Activated T-helper 1 cell treated with anti-CD3 and anti-CD28 coated beads, Interleukin-12 subunit alpha, Interleukin-12 subunit beta, Interleukin-2, Interleukin-4 antibody, amounts not matched to agents 30 ng/mL and 10 ng/mL and 1 ng/mL, durations not matched to agents 14 hours and 24 hours and 36 hours (primary cell): ENCODE measurements at regions not wholly inside any gene's neighbourhood (a gene's known extent, or its start where the extent isn't known, plus 50 kb on each side); places are given as distances from the start of the nearest gene placed in this dataset.
A peak's percentile ranks its signal among the peaks of the same experiment; 100 is the strongest.

Source experiments
- DNase-seq: peaks from one replicate; pipeline ENCODE4 v3.0.0; 2021; ENCODE audit warnings: low spot score
- H3K27ac Mint-ChIP-seq: one replicate; pipeline ENCODE4 v1.8.0; 2021; ENCODE audit warnings: mild to moderate bottlenecking, mixed read lengths
- H3K27me3 Mint-ChIP-seq: one replicate; pipeline ENCODE4 v1.8.0; 2022; ENCODE audit warnings: mild to moderate bottlenecking, moderate library complexity, mixed read lengths; ENCODE audit not compliant: insufficient read depth
- H3K36me3 Mint-ChIP-seq: one replicate; pipeline ENCODE4 v1.8.0; 2021; ENCODE audit warnings: low read depth, mixed read lengths
- H3K4me1 Mint-ChIP-seq: one replicate; pipeline ENCODE4 v1.8.0; 2021; ENCODE audit warnings: low read depth, mixed read lengths
- H3K4me3 Mint-ChIP-seq: one replicate; pipeline ENCODE4 v1.8.0; 2021; ENCODE audit warnings: mild to moderate bottlenecking, moderate library complexity, mixed read lengths
- H3K9me3 Mint-ChIP-seq: one replicate; pipeline ENCODE4 v1.8.0; 2021; ENCODE audit warnings: mixed read lengths
- intact Hi-C: fragments of 100-400 bp; cut with micrococcal nuclease; formaldehyde crosslinking; loops from one replicate; pipeline ENCODE4 v1.15.1; 2024

DNA sequence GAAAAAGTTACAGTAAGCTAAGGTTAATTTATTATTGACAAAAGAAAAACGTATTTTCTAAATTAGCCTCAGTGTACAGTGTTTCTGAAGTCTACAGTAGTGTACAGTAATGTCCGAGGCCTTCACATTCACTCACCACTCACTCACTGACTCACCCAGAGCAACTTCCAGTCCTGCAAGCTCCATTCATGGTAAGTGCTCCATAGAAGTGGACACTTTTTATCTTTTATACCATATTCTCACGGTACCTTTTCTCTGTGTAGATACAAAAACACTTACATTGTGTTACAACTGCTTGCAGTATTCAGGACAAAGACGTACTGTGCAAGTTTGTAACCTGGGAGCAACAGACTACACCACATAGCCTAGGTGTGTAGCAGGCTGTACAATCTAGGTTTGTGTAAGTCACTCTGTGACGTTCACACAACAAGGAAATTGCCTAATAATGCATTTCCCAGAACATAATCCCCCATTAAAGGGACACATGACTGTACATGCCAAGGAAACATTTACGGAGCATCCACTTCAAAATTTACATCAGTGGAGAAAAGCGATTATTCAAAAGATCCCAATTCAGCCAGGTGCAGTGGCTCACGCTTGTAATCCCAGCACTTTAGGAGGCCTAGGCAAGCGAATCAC, 133.4 kb downstream of the BANF2 start:
- peaks cover 5% of the 10 kb centered on the region for H3K27me3 Mint-ChIP-seq
- DNase-seq = no peak
- no peaks in the 10 kb centered on the region for H3K4me1 Mint-ChIP-seq
- no peaks in the 10 kb centered on the region for H3K9me3 Mint-ChIP-seq
- H3K36me3 Mint-ChIP-seq = no peaks in the 10 kb centered on the region
- intact Hi-C loops = no loop called here
- H3K4me3 Mint-ChIP-seq = no peak overlapping the region
- no peak overlapping the region for H3K27ac Mint-ChIP-seq

DNA sequence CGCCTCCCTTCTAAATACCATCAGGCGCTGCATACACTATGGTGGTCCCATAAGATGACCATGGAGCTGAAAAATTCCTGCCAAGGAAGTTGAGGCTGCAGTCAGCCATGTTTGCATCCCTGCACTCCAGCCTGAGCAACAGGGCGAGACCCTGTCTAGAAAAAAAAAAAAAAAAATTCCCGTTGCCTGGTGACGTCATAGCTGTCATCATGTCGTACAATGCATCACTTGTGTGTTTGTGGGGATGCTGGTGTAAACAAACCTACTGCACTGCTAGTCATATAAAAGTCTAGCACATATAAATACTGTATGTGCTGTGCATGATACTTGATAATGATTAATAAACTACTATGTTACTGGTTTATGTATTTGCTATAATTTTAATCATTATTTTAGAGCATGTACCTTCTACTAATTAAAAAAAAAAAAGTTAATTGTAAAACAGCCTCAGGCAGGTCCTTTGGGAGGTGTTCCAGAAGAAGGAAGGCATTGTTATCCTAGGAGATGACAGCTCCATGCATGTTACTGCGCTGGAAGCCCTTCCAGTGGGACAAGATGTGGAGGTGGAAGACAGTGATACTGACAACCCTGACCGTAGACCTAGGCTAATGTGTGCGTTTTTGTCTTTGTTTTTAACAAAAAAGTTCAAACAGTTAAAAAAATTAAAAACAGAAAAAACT, 132.6 kb downstream of the BANF2 start:
- no peaks in the 10 kb centered on the region for H3K9me3 Mint-ChIP-seq
- H3K36me3 Mint-ChIP-seq = no peaks in the 10 kb centered on the region
- intact Hi-C loops = no loop called here
- no peak overlapping the region for H3K27ac Mint-ChIP-seq
- no peak for DNase-seq
- H3K4me1 Mint-ChIP-seq = no peaks in the 10 kb centered on the region
- H3K27me3 Mint-ChIP-seq = peaks cover 5% of the 10 kb centered on the region
- H3K4me3 Mint-ChIP-seq = no peak overlapping the region

DNA sequence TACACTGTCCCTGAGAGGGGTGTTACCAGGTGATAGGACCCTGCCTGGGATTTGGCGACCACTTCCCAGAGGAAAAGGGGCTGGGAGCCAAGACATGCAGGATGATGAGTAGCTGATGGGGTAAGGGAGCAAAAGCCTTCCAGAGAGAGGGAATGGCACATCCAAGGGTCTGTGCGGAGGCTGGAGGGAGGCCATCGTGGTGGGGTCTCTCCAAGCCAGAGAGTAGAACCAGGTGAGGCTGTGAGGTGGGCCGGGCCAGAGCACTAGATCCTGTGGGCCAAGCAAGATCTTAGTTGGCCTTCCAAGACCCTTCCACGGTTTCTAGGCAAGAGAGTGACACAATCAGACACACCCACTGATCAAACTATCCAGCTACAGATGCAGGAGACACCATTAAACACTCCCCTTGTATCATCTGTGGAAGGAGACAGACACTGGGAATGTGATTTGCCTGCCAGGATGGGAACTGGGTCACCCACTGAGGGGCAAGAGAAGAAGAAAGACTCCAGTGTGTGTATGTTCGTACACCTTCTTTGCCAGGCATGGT, 128.9 kb downstream of the BANF2 start:
- H3K27ac Mint-ChIP-seq = no peak overlapping the region
- peaks cover 3% of the 10 kb centered on the region for H3K27me3 Mint-ChIP-seq

DNA sequence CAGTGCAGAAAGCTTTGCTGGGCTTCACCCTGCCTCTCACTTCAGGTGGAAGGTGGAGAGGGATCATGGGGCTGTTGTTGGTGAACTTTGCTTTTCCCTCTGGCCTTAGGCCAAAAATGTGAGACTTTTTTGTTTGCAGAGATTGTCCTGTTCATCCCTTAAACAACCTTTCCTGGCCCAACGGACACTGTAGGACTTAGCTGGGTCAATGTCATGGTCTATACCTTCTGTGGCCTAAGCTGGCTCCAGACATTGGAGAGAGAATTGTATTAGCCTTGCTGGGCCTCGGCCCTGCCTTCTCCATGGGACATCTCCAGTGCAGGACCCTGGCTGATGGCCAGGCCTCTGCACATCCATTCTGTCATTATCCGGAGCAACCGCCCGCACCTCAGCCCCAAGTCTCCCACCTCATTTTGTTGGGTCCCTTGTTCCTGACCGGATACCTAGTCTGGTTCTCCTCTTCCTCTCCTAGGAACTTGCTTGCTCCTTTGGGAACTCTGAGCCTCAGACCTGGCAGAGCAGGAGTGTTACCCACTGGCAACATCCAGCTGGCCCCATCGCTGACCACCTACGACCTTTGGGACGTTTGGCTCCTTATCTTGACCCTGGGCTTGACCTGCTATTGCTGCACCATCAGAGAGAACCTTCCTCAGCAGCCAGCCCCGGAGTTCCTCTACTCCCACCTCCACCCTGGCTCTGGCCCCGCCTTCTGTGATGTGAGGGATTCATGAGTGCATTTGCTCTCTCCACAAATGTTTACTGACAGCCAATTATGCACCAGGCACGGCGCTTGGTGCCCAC, 128.2 kb downstream of the BANF2 start:
- H3K4me1 Mint-ChIP-seq = peaks cover 15% of the 10 kb centered on the region
- peaks cover 3% of the 10 kb centered on the region for H3K27me3 Mint-ChIP-seq
- no peak overlapping the region for H3K27ac Mint-ChIP-seq
- no peaks in the 10 kb centered on the region for H3K9me3 Mint-ChIP-seq
- no peak for DNase-seq
- H3K4me3 Mint-ChIP-seq = no peak overlapping the region
- H3K36me3 Mint-ChIP-seq = no peaks in the 10 kb centered on the region
- intact Hi-C loops = loop anchor here (2.0 kb wide), 1 partner anchor 165 kb away; no protein-coding TSS in a partner anchor

More for the DNA sequence above, 128.9 kb downstream of the BANF2 start:
- no peaks in the 10 kb centered on the region for H3K36me3 Mint-ChIP-seq
- DNase-seq = no peak
- H3K4me3 Mint-ChIP-seq = no peak overlapping the region
- H3K4me1 Mint-ChIP-seq = peaks cover 15% of the 10 kb centered on the region
- intact Hi-C loops = no loop called here
- H3K9me3 Mint-ChIP-seq = no peaks in the 10 kb centered on the region

DNA sequence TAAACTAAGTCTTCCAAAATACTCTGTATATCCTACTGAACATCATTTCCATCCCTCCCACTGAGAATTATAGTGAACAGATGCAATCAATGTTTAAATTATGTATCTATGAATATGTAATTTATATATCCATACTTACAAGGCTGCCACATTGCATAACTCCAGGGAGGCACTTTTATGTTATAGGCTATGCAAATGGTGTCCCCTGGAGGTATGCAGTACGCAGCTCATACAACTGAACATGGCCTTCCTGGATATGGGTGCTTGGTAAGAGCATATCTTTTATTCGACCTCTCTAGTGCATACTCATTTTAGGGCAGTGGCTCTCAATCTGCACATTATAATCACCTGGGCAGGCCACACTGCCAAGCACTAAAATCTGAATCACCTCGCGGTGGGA, 127.3 kb downstream of the BANF2 start:
- Mint-ChIP-seq H3K36me3 (no peaks in the 10 kb centered on the region), H3K4me3 (no peak overlapping the region), H3K9me3 (no peaks in the 10 kb centered on the region), H3K4me1 (peaks cover 15% of the 10 kb centered on the region), H3K27ac (no peak overlapping the region), H3K27me3 (peaks cover 3% of the 10 kb centered on the region)
- intact Hi-C loops = loop anchor here (2.0 kb wide), 1 partner anchor 166 kb away; no protein-coding TSS in a partner anchor
- no peak for DNase-seq

DNA sequence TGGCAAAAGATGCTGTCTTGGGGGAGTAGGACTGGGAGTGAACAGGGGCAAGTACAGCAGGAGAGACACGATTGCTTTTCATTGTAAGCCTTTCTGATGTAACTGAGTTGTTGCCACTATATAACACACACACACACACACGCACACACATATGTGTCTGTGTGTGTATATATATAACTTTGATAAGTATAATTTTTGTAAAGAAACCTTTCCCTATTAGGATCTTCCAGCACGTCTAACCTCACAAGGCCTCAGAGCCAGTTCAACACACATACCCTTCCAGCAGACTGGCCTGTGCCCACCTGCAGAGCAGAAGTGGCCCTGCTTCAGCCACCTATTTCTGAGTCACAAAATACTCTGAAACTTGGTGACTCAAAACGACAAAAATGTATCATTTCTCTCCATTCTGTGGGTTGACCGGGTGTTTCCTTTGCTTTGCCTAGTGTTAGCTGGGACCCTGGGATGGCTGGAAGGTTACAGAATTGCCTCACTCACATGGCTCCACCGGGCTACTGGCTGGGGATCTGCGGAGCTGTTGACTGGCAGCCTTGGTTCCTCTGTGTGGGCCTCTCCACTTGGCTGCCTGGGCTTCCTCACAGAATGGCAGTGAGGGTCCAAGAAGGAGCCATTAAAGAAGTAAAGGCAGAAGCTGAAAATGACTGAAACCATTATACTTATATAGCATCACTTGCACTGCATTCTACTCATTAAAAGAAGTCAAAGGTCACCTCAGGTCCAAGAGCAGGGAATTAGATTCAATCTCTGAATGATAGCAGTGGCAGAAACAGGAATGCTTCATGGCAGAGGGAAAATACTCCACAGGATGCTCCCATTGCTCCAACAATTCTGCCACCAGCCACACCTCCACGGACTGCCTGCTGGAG, 126.4 kb downstream of the BANF2 start:
- peaks cover 4% of the 10 kb centered on the region for H3K27me3 Mint-ChIP-seq
- H3K4me1 Mint-ChIP-seq = peaks cover 15% of the 10 kb centered on the region
- no peaks in the 10 kb centered on the region for H3K36me3 Mint-ChIP-seq
- peak; percentile 5 for DNase-seq
- H3K9me3 Mint-ChIP-seq = no peaks in the 10 kb centered on the region
- no peak overlapping the region for H3K4me3 Mint-ChIP-seq
- peak overlapping the region; percentile 71 for H3K27ac Mint-ChIP-seq
- intact Hi-C loops = loop anchor here (1.0 to 2.0 kb wide), 4 partner anchors 69 to 266 kb away; partner anchors contain the start of gene SNX5

DNA sequence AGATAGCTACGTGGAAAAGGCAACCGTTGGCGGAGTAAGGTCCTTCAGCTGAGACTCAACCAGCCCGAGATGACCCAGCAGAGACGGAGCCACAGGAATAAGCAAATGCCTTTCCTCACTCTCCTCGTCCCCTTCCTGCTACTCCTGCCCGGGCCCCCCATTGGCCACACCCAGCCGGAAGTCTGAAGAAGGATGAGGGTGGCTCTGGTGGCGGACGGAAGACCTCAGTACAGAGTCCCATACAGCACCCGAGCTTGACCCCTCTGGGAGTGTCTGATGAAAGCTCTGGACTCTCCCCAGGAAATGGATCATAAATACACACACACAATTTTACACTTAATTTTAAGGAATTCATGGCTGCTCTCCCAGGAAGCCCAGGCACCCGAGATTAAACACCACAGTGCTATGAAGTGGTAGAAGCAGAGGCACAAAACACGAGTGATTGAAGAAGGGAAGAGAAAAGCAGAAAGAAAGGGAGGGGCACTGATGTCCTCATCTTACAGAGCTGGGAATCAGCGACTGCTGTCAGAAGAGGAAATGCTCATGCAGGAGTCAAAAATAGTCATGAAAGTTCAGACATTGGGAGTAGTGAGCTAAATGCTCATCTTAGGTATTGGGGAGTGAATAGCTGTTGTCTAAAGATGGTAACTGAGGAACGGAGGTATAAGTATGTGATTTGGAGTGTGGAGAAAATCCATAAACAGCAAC, 125.6 kb downstream of the BANF2 start:
- no peak overlapping the region for H3K4me3 Mint-ChIP-seq
- peaks cover 15% of the 10 kb centered on the region for H3K4me1 Mint-ChIP-seq
- no peaks in the 10 kb centered on the region for H3K9me3 Mint-ChIP-seq
- intact Hi-C loops = no loop called here
- H3K36me3 Mint-ChIP-seq = no peaks in the 10 kb centered on the region
- H3K27me3 Mint-ChIP-seq = peaks cover 4% of the 10 kb centered on the region
- H3K27ac Mint-ChIP-seq = no peak overlapping the region
- no peak for DNase-seq

DNA sequence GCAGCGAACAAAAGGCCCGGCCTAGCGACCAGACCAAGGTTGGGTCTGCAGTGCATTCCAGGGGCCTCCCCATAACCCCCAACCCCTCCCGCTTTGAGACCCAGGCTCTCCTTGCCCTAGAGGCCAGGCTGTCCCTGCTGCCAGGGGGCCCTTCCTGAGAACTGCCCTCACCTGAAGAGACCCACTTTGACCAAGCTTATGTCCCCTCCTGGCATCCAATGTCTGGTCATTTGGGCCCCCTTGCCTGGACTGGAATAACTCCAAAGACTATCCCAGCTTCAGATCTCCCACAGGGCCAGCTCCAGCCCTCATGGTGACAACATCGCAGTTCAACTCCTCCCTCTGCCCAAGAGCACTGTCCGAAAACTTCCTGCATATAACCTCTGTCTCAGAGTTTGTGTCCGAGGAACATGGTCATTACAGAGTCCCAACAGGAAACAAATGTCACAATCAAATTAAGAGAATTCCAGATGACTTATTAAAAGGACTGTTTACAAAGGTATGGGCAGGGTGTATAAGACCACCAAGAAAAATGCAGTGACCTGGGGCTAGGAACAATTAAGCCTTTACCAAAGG, 125.0 kb downstream of the BANF2 start:
- no peaks in the 10 kb centered on the region for H3K36me3 Mint-ChIP-seq
- H3K4me1 Mint-ChIP-seq = peaks cover 15% of the 10 kb centered on the region
- H3K9me3 Mint-ChIP-seq = no peaks in the 10 kb centered on the region
- no peak overlapping the region for H3K27ac Mint-ChIP-seq
- no peak overlapping the region for H3K4me3 Mint-ChIP-seq
- no peak for DNase-seq
- intact Hi-C loops = no loop called here
- H3K27me3 Mint-ChIP-seq = peaks cover 2% of the 10 kb centered on the region

DNA sequence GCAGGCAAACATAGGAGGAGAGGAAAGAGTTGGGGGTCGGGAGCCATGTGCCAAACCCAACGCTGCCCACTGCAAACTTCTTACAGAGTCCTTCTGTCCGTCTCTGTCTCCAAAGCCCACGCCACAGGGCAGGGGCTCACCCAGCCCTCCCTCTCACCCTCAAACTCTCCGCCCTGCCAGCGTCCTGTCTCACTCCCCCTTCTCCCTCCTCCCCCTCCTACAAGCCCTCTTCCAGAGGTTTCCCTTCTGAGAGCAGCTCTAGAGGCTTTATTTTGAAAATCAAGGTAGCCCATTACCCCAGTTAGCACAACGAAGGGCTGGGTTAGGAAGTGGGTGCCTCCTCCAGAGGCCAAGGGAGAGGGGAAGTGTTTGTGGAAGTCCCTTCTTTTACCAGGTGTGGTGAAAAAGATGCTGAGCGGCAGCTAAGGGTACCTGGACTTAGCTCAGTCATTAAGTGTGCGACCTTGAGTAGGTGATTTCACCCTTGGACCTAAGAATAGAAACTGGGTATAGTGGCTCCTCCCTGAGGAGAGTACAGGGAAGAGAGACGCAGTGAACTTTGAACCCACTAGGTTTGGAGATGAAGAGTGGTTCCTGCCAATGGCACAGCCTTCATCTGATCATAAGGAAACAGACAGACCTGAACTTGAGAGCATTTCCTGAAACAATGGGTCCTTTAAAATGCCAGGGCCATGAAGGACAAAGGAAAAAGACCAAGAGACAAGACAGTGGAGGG, 123.8 kb downstream of the BANF2 start:
- no peak overlapping the region for H3K27ac Mint-ChIP-seq
- no peak overlapping the region for H3K4me3 Mint-ChIP-seq
- H3K4me1 Mint-ChIP-seq = peaks cover 15% of the 10 kb centered on the region
- no peaks in the 10 kb centered on the region for H3K36me3 Mint-ChIP-seq
- intact Hi-C loops = no loop called here
- H3K27me3 Mint-ChIP-seq = peaks cover 2% of the 10 kb centered on the region
- peaks cover 3% of the 10 kb centered on the region for H3K9me3 Mint-ChIP-seq
- no peak for DNase-seq

DNA sequence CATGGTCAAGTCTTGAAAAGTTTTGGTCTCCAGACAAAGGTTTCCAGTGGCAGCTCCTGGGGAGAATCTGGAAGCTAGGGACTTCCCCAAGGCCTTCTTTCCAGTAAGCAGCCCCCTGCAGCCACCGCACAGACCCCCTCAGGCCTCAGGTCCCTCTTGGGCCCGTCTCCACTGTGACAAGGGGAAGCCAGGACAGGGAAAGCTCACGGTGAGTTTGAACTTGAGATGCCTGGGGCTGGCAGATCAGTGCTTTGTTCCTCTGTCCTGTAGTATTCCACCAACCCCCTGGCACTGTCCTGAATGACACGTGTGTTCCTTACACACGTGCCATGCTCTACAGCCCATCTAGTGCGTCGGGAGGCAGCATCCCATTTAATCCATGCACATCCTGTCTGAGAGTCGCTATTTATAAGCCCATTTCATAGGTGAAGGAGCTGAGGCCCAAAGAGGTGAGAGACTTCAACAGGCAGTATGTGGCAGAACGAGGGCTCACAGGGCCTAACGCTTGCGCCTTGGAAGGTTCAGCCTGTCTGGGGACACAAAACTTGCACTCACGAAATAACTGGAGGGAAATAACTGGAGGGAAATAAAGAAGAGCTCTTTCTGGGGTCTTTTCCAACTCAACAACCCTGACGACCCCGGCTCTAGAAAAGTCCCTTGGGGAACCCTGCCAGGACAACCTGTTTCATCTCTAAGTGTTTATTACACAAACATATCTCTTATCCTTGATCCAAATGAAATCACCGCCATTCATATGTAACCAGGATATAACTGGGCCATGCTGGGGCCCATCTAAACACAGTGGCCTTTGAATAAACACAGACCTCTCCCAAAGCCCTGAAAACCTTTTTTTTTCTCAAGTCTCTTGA, 123.0 kb downstream of the BANF2 start:
- DNase-seq = no peak
- intact Hi-C loops = no loop called here
- Mint-ChIP-seq H3K4me1 (peaks cover 15% of the 10 kb centered on the region), H3K9me3 (peaks cover 3% of the 10 kb centered on the region), H3K36me3 (no peaks in the 10 kb centered on the region), H3K27ac (no peak overlapping the region), H3K4me3 (no peak overlapping the region), H3K27me3 (peaks cover 2% of the 10 kb centered on the region)
